Gastroesophageal sphincter (tissue), 3 donors: ENCODE measurements at regions not wholly inside any gene's neighbourhood (a gene's known extent, or its start where the extent isn't known, plus 50 kb on each side); places are given as distances from the start of the nearest gene placed in this dataset.

Experiments used
- CTCF ChIP-seq, 4 experiments: fragments of 200-600 bp in 2 of 4; fragments of 450-650 bp in 2 of 4; sonication (generic) in 1 of 4; IDR thresholded peaks; one replicate each; pipeline ENCODE4 v1.5.1; 2017 to 2019; ENCODE audit warnings: antibody characterized with exemption in 4 of 4, mild to moderate bottlenecking in 2 of 4, moderate library complexity in 2 of 4
- EP300 ChIP-seq: sonication (generic); formaldehyde crosslinking; IDR thresholded peaks from one replicate; pipeline ENCODE4 v1.6.1; 2017; ENCODE audit warnings: antibody characterized with exemption, mild to moderate bottlenecking
- POLR2A ChIP-seq, 2 donors: fragments of 450-650 bp; IDR thresholded peaks; one replicate each; pipeline ENCODE4 v1.6.1; 2017; ENCODE audit warnings: antibody characterized with exemption in 2 of 2, mild to moderate bottlenecking in 2 of 2, moderate library complexity in 1 of 2

- TF ChIP-seq CTCF (IDR thresholded peaks at IDR 0.05), result no peak
- no peak for TF ChIP-seq EP300
- TF ChIP-seq POLR2A (IDR thresholded peaks at IDR 0.05), result no peak
These were observed 1477.7 kb upstream of the IGFBP7 start for GRCh38 chr4:58587856-58588255.
